ENCODE measurements at regions not wholly inside any gene's neighbourhood (a gene's known extent, or its start where the extent isn't known, plus 50 kb on each side); places are given as distances from the start of the nearest gene placed in this dataset.

DNA sequence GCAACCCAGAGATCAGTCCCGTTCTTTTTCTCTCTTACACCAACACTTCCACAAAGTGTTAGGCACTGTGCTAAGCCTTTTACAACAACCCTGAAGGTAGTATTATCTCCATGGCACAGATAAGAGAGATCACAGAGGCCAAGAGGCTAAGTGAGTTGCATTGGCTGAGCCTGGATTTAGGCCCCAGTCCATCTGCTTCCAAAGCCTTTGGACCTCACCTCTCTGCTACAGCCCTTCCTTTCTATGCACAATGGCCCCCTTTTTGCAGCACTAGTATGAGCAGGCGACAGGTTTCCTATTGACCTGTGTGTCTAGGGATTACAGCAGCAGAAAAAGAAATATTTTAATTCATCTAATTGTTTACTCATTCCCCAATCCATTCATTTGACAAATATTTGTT is 76.2 kb downstream of the CRYGS start:
- TF ChIP-seq POLR2A (IDR thresholded peaks at IDR 0.05) = no peak
- TF ChIP-seq CTCF (IDR thresholded peaks at IDR 0.05) = no peak
- TF ChIP-seq EP300 (IDR thresholded peaks at IDR 0.05; ENCODE audit: low read depth) = no peak
- no peak for TF ChIP-seq POLR2AphosphoS5 (IDR thresholded peaks at IDR 0.05)
